Mesothelial cell of epicardium (in vitro differentiated cells): ENCODE measurements at regions not wholly inside any gene's neighbourhood (a gene's known extent, or its start where the extent isn't known, plus 50 kb on each side); places are given as distances from the start of the nearest gene placed in this dataset.
"Not testable (repeated sequence)": the region's sequence is repeated elsewhere in the genome, so short reads cannot be mapped to it uniquely, and the experiment has no call there.

Experiments used
- DNase-seq, 2 experiments: peaks; one replicate each; pipeline ENCODE4 v3.0.0; 2021; ENCODE audit warnings: low spot score in 2 of 2; ENCODE audit not compliant: unreplicated experiment in 2 of 2
- H3K27ac Mint-ChIP-seq: 2 replicates; pipeline ENCODE4 v1.8.0; 2021; ENCODE audit warnings: mixed read lengths
- H3K27me3 Mint-ChIP-seq: 2 replicates; pipeline ENCODE4 v1.8.0; 2021; ENCODE audit warnings: low read depth, mixed read lengths
- H3K36me3 Mint-ChIP-seq: 2 replicates; pipeline ENCODE4 v1.8.0; 2021; ENCODE audit warnings: mixed read lengths
- H3K4me1 Mint-ChIP-seq: 2 replicates; pipeline ENCODE4 v1.8.0; 2021; ENCODE audit warnings: mixed read lengths
- H3K4me3 Mint-ChIP-seq: 2 replicates; pipeline ENCODE4 v1.8.0; 2021; ENCODE audit warnings: mild to moderate bottlenecking, moderate library complexity, mixed read lengths
- H3K9me3 Mint-ChIP-seq: 2 replicates; pipeline ENCODE4 v1.8.0; 2021; ENCODE audit warnings: mixed read lengths
- CTCF ChIP-seq: fragments of 200-600 bp; sonication (generic); IDR thresholded peaks from one replicate; pipeline ENCODE4 v1.5.0; 2021; ENCODE audit warnings: antibody characterized with exemption; ENCODE audit not compliant: unreplicated experiment

DNA sequence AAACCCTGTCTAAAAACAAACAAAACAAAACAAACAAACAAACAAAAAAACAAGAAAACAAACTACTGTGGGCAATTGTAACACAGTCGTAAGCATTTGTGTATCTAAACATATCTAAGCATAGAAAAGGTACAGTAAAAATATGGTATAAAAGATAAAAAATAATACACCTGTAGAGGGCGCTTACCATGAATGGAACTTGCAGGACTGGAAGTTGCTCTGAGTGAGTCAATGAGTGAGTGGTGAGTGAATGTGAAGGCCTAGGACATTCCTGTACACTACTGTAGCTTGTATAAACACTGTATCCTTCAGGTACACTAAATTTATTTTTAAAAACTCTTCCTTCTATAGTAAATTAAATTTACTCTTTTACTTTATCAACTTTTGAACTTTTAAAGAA, 332.0 kb downstream of the ZNF248 start:
- H3K9me3 Mint-ChIP-seq: peaks cover 59% of the 10 kb centered on the region
- H3K27me3 Mint-ChIP-seq, H3K4me3 Mint-ChIP-seq, DNase-seq, H3K36me3 Mint-ChIP-seq, H3K4me1 Mint-ChIP-seq, H3K27ac Mint-ChIP-seq: not testable (repeated sequence)
- peak; percentile 19 for TF ChIP-seq CTCF

DNA sequence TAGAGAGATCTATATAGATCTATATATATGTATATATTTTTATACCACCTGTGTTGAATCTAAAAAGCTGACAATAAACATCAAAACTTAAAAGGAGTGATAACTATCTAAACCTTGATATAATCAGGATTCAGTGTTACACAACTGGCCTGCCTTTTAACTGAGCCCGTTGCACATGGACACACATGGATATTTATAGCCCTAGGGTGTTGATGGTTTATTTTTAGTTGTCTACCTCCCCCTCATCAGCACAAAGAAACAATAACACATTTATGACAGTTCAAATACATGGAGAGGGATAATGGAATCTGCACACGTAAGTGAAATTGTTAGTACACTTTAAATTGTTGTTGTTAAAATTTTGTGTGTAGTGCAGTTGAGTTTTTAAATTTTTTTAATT, 336.9 kb downstream of the ZNF248 start:
- Mint-ChIP-seq H3K36me3 (no peaks in the 10 kb centered on the region), H3K9me3 (peaks cover 46% of the 10 kb centered on the region), H3K27me3 (no peaks in the 10 kb centered on the region), H3K4me1 (no peaks in the 10 kb centered on the region), H3K27ac (no peak overlapping the region), H3K4me3 (no peak overlapping the region)
- TF ChIP-seq CTCF: no peak
- no peak for DNase-seq

GRCh38 chr10:37510520-37510919, 346.9 kb downstream of the ZNF248 start:
- H3K9me3 Mint-ChIP-seq: peaks cover 70% of the 10 kb centered on the region
- H3K27ac Mint-ChIP-seq, H3K4me1 Mint-ChIP-seq, H3K36me3 Mint-ChIP-seq, DNase-seq, H3K4me3 Mint-ChIP-seq, H3K27me3 Mint-ChIP-seq: not testable (repeated sequence)

GRCh38 chr10:37496061-37496460, 361.3 kb downstream of the ZNF248 start:
- no peak for DNase-seq
- Mint-ChIP-seq H3K27me3 (no peaks in the 10 kb centered on the region), H3K27ac (no peak overlapping the region), H3K9me3 (peaks cover 61% of the 10 kb centered on the region), H3K4me1 (no peaks in the 10 kb centered on the region), H3K36me3 (peaks cover 2% of the 10 kb centered on the region), H3K4me3 (no peak overlapping the region)
- TF ChIP-seq CTCF: no peak

- no peak for DNase-seq
- Mint-ChIP-seq H3K36me3 (peaks cover 2% of the 10 kb centered on the region), H3K27ac (no peak overlapping the region), H3K4me3 (no peak overlapping the region), H3K27me3 (no peaks in the 10 kb centered on the region), H3K9me3 (peaks cover 60% of the 10 kb centered on the region), H3K4me1 (no peaks in the 10 kb centered on the region)
- peak; percentile 31 for TF ChIP-seq CTCF
Observed at GRCh38 chr10:37495415-37495814, 362.0 kb downstream of the ZNF248 start.

- H3K4me3 Mint-ChIP-seq, H3K27me3 Mint-ChIP-seq, H3K27ac Mint-ChIP-seq, H3K4me1 Mint-ChIP-seq, DNase-seq, H3K36me3 Mint-ChIP-seq: not testable (repeated sequence)
- peaks cover 68% of the 10 kb centered on the region for H3K9me3 Mint-ChIP-seq
Observed at GRCh38 chr10:37493185-37493796, 364.1 kb downstream of the ZNF248 start.

GRCh38 chr10:37490266-37490665, 364.9 kb downstream of the ANKRD30A start:
- H3K4me1 Mint-ChIP-seq: no peaks in the 10 kb centered on the region
- peaks cover 45% of the 10 kb centered on the region for H3K9me3 Mint-ChIP-seq
- H3K27me3 Mint-ChIP-seq: no peaks in the 10 kb centered on the region
- H3K27ac Mint-ChIP-seq: no peak overlapping the region
- H3K4me3 Mint-ChIP-seq: no peak overlapping the region
- no peak for TF ChIP-seq CTCF
- H3K36me3 Mint-ChIP-seq: peaks cover 2% of the 10 kb centered on the region
- DNase-seq: no peak
